Ishikawa (cell line): ENCODE measurements at regions not wholly inside any gene's neighbourhood (a gene's known extent, or its start where the extent isn't known, plus 50 kb on each side); places are given as distances from the start of the nearest gene placed in this dataset.

ENCODE experiments used
- CEBPB ChIP-seq: IDR thresholded peaks from 2 replicates; pipeline ENCODE4 v1.6.1; 2012
- CREB1 ChIP-seq: IDR thresholded peaks from 2 replicates; pipeline ENCODE4 v1.6.1; 2012; ENCODE audit warnings: low read depth
- EGR1 ChIP-seq: IDR thresholded peaks from 2 replicates; pipeline ENCODE4 v1.6.1; 2012
- EP300 ChIP-seq: IDR thresholded peaks from 2 replicates; pipeline ENCODE4 v1.6.1; 2012; ENCODE audit warnings: borderline replicate concordance
- FOXM1 ChIP-seq: IDR thresholded peaks from 2 replicates; pipeline ENCODE4 v1.6.1; 2012; ENCODE audit warnings: low read depth, borderline replicate concordance
- NFIC ChIP-seq: IDR thresholded peaks from 2 replicates; pipeline ENCODE4 v1.6.1; 2012
- RAD21 ChIP-seq: IDR thresholded peaks from 2 replicates; pipeline ENCODE4 v1.6.1; 2012; ENCODE audit warnings: low read depth
- REST ChIP-seq: IDR thresholded peaks from 2 replicates; pipeline ENCODE4 v1.6.1; 2012; ENCODE audit warnings: low read depth, mild to moderate bottlenecking
- TAF1 ChIP-seq: IDR thresholded peaks from 2 replicates; pipeline ENCODE4 v1.6.1; 2012; ENCODE audit warnings: low read depth, mild to moderate bottlenecking
- TCF12 ChIP-seq: IDR thresholded peaks from 2 replicates; pipeline ENCODE4 v1.6.1; 2012; ENCODE audit warnings: low read depth
- TEAD4 ChIP-seq: IDR thresholded peaks from 2 replicates; pipeline ENCODE4 v1.6.1; 2012
- USF1 ChIP-seq: IDR thresholded peaks from 2 replicates; pipeline ENCODE4 v1.6.1; 2012
- YY1 ChIP-seq: IDR thresholded peaks from 2 replicates; pipeline ENCODE4 v1.6.1; 2012; ENCODE audit warnings: low read depth
- ZBTB7A ChIP-seq: IDR thresholded peaks from 2 replicates; pipeline ENCODE4 v1.6.1; 2012; ENCODE audit warnings: low read depth
- TF ChIP-seq, protein P1 (sequence below): IDR thresholded peaks from 2 replicates; pipeline ENCODE4 v1.6.1; 2012

DNA sequence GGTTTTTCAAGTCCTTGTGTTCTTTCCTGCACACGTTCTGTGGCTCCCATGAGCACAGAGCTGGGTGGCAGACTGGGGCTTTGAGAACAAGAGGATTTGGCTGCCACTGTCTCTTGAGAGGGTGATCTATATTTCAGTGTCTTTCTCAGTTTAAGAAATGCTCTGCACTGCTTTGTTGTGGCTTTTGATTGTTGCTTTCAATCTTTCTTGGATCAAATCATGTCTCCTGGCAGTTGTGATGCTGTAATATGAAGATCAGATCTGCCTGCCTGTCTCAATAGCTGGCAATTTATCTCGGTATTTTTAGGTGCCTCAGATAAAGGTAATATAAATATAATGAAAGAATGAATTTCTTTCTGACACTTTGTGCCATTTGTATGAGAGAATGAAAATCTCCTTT, 273.3 kb upstream of the LCORL start:
- TF ChIP-seq EGR1 (no peak), CEBPB (no peak), ZBTB7A (no peak), TAF1 (no peak)
- TF ChIP-seq, protein P1, sequence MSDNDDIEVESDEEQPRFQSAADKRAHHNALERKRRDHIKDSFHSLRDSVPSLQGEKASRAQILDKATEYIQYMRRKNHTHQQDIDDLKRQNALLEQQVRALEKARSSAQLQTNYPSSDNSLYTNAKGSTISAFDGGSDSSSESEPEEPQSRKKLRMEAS = no peak

- TF ChIP-seq TAF1 (no peak), USF1 (no peak), FOXM1 (no peak), CREB1 (no peak), TEAD4 (no peak), ZBTB7A (no peak), TCF12 (no peak), YY1 (no peak)
These were observed 272.5 kb upstream of the LCORL start for GRCh38 chr4:18294021-18294420.

- TF ChIP-seq CEBPB = no peak
- no peak for TF ChIP-seq TCF12
- no peak for TF ChIP-seq CREB1
- TF ChIP-seq TAF1 = no peak
- TF ChIP-seq TEAD4 = no peak
- no peak for TF ChIP-seq YY1
- TF ChIP-seq EGR1 = no peak
- no peak for TF ChIP-seq NFIC
- TF ChIP-seq REST = no peak
- no peak for TF ChIP-seq EP300
- TF ChIP-seq FOXM1 = no peak
These were observed 270.9 kb upstream of the LCORL start for GRCh38 chr4:18292411-18292810.

GRCh38 chr4:18291981-18292380, 270.4 kb upstream of the LCORL start:
- TF ChIP-seq NFIC (no peak), FOXM1 (no peak), CREB1 (no peak), RAD21 (no peak), CEBPB (no peak), EGR1 (no peak), REST (no peak), ZBTB7A (no peak), TEAD4 (no peak), USF1 (no peak), TCF12 (no peak), EP300 (no peak), TAF1 (no peak), YY1 (no peak)
- TF ChIP-seq, protein P1 = no peak

GRCh38 chr4:18291256-18291655, 269.7 kb upstream of the LCORL start:
- TF ChIP-seq ZBTB7A (no peak), EGR1 (no peak), FOXM1 (no peak), NFIC (no peak), RAD21 (no peak), TCF12 (no peak), USF1 (no peak)
- TF ChIP-seq, protein P1 = no peak

GRCh38 chr4:18285357-18285756, 263.8 kb upstream of the LCORL start:
- TF ChIP-seq FOXM1 (no peak), YY1 (no peak), ZBTB7A (no peak), CEBPB (no peak; the same call in 1 of the 2 replicates), REST (no peak), TCF12 (no peak), TEAD4 (no peak), NFIC (no peak), EP300 (no peak), RAD21 (no peak), CREB1 (no peak), USF1 (no peak), TAF1 (no peak), EGR1 (no peak)
- TF ChIP-seq, protein P1 = no peak
